WTC11 (cell line): ENCODE measurements at regions not wholly inside any gene's neighbourhood (a gene's known extent, or its start where the extent isn't known, plus 50 kb on each side); places are given as distances from the start of the nearest gene placed in this dataset.

Source experiments
- ATAC-seq: fragments of 200-7000 bp; cut with Tn5 transposase; 2 replicates; pipeline ENCODE4 v1.10.0; 2021; ENCODE audit warnings: mild to moderate bottlenecking, moderate library complexity
- CTCF ChIA-PET: fragments of 300-600 bp; sonication (Branson Sonifier 250); formaldehyde crosslinking; loops from one replicate; lab custom pipeline; 2021; ENCODE audit warnings: antibody characterized with exemption; lab: Charles Lee
- POLR2A ChIA-PET: fragments of 350-600 bp; sonication (Branson Sonifier 250); formaldehyde crosslinking; loops from one replicate; lab custom pipeline; 2021; ENCODE audit warnings: antibody characterized with exemption; lab: Charles Lee
- DNase-seq: peaks from one replicate; pipeline ENCODE4 v3.0.0; 2021; ENCODE audit warnings: low spot score
- H3K27ac Mint-ChIP-seq: 2 replicates; pipeline ENCODE4 v1.8.0; 2021; ENCODE audit warnings: mixed read lengths
- H3K27me3 Mint-ChIP-seq: 2 replicates; pipeline ENCODE4 v1.8.0; 2021; ENCODE audit warnings: low read depth, mild to moderate bottlenecking, moderate library complexity, mixed read lengths
- H3K36me3 Mint-ChIP-seq: 2 replicates; pipeline ENCODE4 v1.8.0; 2021; ENCODE audit warnings: mixed read lengths
- H3K4me1 Mint-ChIP-seq: 2 replicates; pipeline ENCODE4 v1.8.0; 2022; ENCODE audit warnings: mixed read lengths
- H3K4me3 Mint-ChIP-seq: 2 replicates; pipeline ENCODE4 v1.8.0; 2021; ENCODE audit warnings: mild to moderate bottlenecking, moderate library complexity, mixed read lengths
- H3K9me3 Mint-ChIP-seq: 2 replicates; pipeline ENCODE4 v1.8.0; 2021; ENCODE audit warnings: mixed read lengths
- CBFB ChIP-seq: sonication (generic); formaldehyde crosslinking; IDR thresholded peaks from 2 replicates; pipeline ENCODE4 v1.8.1; 2022; ENCODE audit warnings: mild to moderate bottlenecking, low read depth, missing genetic modification reagents
- ZNF121 ChIP-seq: sonication (generic); formaldehyde crosslinking; IDR thresholded peaks from 2 replicates; pipeline ENCODE4 v1.8.0; 2023; ENCODE audit warnings: missing genetic modification reagents
- ZNF317 ChIP-seq: sonication (generic); formaldehyde crosslinking; IDR thresholded peaks from 2 replicates; pipeline ENCODE4 v1.8.1; 2023; ENCODE audit warnings: low read depth, mild to moderate bottlenecking, moderate library complexity, missing genetic modification reagents, borderline replicate concordance
- ZNF396 ChIP-seq: fragments of 250-450 bp; sonication (Bioruptor Pico); IDR thresholded peaks from 2 replicates; pipeline ENCODE4 v1.8.0; 2021; ENCODE audit warnings: mild to moderate bottlenecking, moderate library complexity, borderline replicate concordance
- TF ChIP-seq, protein P1 (sequence below): sonication (generic); formaldehyde crosslinking; IDR thresholded peaks from 2 replicates; pipeline ENCODE4 v1.8.0; 2023; ENCODE audit warnings: mild to moderate bottlenecking, missing genetic modification reagents
- TF ChIP-seq, protein P2 (sequence below): sonication (generic); formaldehyde crosslinking; IDR thresholded peaks from 2 replicates; pipeline ENCODE4 v1.8.1; 2023; ENCODE audit warnings: mild to moderate bottlenecking, missing genetic modification reagents, borderline replicate concordance
- TF ChIP-seq, protein P3 (sequence below): sonication (generic); formaldehyde crosslinking; IDR thresholded peaks from 2 replicates; pipeline ENCODE4 v1.8.1; 2022; ENCODE audit warnings: mild to moderate bottlenecking, moderate library complexity, missing genetic modification reagents
- TF ChIP-seq, protein P4 (sequence below): sonication (generic); formaldehyde crosslinking; IDR thresholded peaks from 2 replicates; pipeline ENCODE4 v1.8.0; 2022; ENCODE audit warnings: missing genetic modification reagents
- TF ChIP-seq, protein P5 (sequence below): sonication (generic); formaldehyde crosslinking; IDR thresholded peaks from 2 replicates; pipeline ENCODE4 v1.8.1; 2023; ENCODE audit warnings: mild to moderate bottlenecking, missing genetic modification reagents, moderate library complexity
- TF ChIP-seq, protein P6 (sequence below): fragments of 250-450 bp; sonication (Bioruptor Pico); IDR thresholded peaks from 2 replicates; pipeline ENCODE4 v2.1.2; 2022; ENCODE audit warnings: mild to moderate bottlenecking, moderate library complexity
- TF ChIP-seq, protein P7 (sequence below): fragments of 250-450 bp; sonication (Bioruptor Pico); IDR thresholded peaks from 2 replicates; pipeline ENCODE4 v1.9.0; 2021; ENCODE audit warnings: mild to moderate bottlenecking, borderline replicate concordance
- TF ChIP-seq, protein P8 (sequence below): sonication (generic); formaldehyde crosslinking; IDR thresholded peaks from 2 replicates; pipeline ENCODE4 v1.8.1; 2023; ENCODE audit warnings: mild to moderate bottlenecking, missing genetic modification reagents
- TF ChIP-seq, protein P9 (sequence below): sonication (generic); formaldehyde crosslinking; IDR thresholded peaks from 2 replicates; pipeline ENCODE4 v1.8.0; 2022; ENCODE audit warnings: mild to moderate bottlenecking, missing genetic modification reagents

DNA sequence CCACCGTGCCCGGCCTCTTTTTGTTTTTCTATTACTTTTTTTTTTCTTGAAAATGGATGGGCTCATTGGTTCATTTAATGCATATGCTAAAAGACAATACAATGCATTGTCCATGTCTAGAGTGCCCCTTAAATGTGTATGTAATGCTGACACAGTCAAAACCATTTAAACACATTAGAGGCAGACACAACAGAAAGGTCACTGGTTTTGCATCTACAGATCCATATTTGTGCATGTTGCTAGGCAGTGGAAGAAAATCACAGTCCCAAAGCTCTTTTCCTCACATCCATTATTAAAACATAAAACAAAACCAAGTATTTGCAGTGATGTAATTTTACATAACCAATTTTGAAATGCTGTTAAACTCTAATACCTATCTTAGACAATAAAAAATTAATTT, 389.0 kb downstream of the TAF11L14 start (continued):
- TF ChIP-seq, protein P1, sequence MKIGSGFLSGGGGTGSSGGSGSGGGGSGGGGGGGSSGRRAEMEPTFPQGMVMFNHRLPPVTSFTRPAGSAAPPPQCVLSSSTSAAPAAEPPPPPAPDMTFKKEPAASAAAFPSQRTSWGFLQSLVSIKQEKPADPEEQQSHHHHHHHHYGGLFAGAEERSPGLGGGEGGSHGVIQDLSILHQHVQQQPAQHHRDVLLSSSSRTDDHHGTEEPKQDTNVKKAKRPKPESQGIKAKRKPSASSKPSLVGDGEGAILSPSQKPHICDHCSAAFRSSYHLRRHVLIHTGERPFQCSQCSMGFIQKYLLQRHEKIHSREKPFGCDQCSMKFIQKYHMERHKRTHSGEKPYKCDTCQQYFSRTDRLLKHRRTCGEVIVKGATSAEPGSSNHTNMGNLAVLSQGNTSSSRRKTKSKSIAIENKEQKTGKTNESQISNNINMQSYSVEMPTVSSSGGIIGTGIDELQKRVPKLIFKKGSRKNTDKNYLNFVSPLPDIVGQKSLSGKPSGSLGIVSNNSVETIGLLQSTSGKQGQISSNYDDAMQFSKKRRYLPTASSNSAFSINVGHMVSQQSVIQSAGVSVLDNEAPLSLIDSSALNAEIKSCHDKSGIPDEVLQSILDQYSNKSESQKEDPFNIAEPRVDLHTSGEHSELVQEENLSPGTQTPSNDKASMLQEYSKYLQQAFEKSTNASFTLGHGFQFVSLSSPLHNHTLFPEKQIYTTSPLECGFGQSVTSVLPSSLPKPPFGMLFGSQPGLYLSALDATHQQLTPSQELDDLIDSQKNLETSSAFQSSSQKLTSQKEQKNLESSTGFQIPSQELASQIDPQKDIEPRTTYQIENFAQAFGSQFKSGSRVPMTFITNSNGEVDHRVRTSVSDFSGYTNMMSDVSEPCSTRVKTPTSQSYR: no peak
- TF ChIP-seq, protein P2, sequence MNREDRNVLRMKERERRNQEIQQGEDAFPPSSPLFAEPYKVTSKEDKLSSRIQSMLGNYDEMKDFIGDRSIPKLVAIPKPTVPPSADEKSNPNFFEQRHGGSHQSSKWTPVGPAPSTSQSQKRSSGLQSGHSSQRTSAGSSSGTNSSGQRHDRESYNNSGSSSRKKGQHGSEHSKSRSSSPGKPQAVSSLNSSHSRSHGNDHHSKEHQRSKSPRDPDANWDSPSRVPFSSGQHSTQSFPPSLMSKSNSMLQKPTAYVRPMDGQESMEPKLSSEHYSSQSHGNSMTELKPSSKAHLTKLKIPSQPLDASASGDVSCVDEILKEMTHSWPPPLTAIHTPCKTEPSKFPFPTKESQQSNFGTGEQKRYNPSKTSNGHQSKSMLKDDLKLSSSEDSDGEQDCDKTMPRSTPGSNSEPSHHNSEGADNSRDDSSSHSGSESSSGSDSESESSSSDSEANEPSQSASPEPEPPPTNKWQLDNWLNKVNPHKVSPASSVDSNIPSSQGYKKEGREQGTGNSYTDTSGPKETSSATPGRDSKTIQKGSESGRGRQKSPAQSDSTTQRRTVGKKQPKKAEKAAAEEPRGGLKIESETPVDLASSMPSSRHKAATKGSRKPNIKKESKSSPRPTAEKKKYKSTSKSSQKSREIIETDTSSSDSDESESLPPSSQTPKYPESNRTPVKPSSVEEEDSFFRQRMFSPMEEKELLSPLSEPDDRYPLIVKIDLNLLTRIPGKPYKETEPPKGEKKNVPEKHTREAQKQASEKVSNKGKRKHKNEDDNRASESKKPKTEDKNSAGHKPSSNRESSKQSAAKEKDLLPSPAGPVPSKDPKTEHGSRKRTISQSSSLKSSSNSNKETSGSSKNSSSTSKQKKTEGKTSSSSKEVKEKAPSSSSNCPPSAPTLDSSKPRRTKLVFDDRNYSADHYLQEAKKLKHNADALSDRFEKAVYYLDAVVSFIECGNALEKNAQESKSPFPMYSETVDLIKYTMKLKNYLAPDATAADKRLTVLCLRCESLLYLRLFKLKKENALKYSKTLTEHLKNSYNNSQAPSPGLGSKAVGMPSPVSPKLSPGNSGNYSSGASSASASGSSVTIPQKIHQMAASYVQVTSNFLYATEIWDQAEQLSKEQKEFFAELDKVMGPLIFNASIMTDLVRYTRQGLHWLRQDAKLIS: no peak
- TF ChIP-seq, protein P3, sequence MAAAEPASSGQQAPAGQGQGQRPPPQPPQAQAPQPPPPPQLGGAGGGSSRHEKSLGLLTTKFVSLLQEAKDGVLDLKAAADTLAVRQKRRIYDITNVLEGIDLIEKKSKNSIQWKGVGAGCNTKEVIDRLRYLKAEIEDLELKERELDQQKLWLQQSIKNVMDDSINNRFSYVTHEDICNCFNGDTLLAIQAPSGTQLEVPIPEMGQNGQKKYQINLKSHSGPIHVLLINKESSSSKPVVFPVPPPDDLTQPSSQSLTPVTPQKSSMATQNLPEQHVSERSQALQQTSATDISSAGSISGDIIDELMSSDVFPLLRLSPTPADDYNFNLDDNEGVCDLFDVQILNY: no peak
- TF ChIP-seq, protein P4, sequence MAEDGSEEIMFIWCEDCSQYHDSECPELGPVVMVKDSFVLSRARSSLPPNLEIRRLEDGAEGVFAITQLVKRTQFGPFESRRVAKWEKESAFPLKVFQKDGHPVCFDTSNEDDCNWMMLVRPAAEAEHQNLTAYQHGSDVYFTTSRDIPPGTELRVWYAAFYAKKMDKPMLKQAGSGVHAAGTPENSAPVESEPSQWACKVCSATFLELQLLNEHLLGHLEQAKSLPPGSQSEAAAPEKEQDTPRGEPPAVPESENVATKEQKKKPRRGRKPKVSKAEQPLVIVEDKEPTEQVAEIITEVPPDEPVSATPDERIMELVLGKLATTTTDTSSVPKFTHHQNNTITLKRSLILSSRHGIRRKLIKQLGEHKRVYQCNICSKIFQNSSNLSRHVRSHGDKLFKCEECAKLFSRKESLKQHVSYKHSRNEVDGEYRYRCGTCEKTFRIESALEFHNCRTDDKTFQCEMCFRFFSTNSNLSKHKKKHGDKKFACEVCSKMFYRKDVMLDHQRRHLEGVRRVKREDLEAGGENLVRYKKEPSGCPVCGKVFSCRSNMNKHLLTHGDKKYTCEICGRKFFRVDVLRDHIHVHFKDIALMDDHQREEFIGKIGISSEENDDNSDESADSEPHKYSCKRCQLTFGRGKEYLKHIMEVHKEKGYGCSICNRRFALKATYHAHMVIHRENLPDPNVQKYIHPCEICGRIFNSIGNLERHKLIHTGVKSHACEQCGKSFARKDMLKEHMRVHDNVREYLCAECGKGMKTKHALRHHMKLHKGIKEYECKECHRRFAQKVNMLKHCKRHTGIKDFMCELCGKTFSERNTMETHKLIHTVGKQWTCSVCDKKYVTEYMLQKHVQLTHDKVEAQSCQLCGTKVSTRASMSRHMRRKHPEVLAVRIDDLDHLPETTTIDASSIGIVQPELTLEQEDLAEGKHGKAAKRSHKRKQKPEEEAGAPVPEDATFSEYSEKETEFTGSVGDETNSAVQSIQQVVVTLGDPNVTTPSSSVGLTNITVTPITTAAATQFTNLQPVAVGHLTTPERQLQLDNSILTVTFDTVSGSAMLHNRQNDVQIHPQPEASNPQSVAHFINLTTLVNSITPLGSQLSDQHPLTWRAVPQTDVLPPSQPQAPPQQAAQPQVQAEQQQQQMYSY: no peak
- TF ChIP-seq, protein P5, sequence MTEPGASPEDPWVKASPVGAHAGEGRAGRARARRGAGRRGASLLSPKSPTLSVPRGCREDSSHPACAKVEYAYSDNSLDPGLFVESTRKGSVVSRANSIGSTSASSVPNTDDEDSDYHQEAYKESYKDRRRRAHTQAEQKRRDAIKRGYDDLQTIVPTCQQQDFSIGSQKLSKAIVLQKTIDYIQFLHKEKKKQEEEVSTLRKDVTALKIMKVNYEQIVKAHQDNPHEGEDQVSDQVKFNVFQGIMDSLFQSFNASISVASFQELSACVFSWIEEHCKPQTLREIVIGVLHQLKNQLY (CRISPR knock-in tag): no peak

DNA sequence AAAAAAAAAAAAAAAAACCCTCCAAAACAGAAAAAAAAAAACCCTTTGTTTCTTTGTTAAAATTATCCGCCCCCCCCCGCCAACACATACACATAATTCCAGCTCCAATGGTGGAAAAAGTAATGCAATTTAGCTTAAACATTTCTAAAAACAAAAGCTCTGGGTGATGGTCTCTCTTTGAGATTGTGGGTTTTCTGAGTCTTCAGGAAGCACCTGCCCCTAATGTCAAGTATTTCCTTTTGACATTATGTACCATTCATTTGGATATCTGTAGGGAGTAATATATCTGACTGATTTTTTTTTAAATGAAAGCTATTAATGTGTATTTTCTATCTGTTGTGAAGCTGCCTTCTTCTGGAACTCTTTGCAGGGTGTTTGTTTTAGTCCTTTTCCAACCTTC, 389.7 kb downstream of the TAF11L14 start:
- Mint-ChIP-seq H3K27me3 (no peaks in the 10 kb centered on the region), H3K9me3 (peaks cover 5% of the 10 kb centered on the region), H3K4me1 (no peaks in the 10 kb centered on the region), H3K27ac (no peak overlapping the region), H3K36me3 (no peaks in the 10 kb centered on the region), H3K4me3 (no peak overlapping the region)
- no peak for DNase-seq
- ChIA-PET POLR2A (no interaction called here), CTCF (interaction anchor here (1.2 kb wide), 1 partner anchor 807 kb away, joined by 4 read pairs; no protein-coding TSS in a partner anchor)
- no peak for ATAC-seq
- TF ChIP-seq, protein P6, sequence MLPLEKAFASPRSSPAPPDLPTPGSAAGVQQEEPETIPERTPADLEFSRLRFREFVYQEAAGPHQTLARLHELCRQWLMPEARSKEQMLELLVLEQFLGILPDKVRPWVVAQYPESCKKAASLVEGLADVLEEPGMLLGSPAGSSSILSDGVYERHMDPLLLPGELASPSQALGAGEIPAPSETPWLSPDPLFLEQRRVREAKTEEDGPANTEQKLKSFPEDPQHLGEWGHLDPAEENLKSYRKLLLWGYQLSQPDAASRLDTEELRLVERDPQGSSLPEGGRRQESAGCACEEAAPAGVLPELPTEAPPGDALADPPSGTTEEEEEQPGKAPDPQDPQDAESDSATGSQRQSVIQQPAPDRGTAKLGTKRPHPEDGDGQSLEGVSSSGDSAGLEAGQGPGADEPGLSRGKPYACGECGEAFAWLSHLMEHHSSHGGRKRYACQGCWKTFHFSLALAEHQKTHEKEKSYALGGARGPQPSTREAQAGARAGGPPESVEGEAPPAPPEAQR (CRISPR knock-in tag): no peak
- no peak for TF ChIP-seq ZNF396 (CRISPR knock-in tag)
- TF ChIP-seq, protein P7, sequence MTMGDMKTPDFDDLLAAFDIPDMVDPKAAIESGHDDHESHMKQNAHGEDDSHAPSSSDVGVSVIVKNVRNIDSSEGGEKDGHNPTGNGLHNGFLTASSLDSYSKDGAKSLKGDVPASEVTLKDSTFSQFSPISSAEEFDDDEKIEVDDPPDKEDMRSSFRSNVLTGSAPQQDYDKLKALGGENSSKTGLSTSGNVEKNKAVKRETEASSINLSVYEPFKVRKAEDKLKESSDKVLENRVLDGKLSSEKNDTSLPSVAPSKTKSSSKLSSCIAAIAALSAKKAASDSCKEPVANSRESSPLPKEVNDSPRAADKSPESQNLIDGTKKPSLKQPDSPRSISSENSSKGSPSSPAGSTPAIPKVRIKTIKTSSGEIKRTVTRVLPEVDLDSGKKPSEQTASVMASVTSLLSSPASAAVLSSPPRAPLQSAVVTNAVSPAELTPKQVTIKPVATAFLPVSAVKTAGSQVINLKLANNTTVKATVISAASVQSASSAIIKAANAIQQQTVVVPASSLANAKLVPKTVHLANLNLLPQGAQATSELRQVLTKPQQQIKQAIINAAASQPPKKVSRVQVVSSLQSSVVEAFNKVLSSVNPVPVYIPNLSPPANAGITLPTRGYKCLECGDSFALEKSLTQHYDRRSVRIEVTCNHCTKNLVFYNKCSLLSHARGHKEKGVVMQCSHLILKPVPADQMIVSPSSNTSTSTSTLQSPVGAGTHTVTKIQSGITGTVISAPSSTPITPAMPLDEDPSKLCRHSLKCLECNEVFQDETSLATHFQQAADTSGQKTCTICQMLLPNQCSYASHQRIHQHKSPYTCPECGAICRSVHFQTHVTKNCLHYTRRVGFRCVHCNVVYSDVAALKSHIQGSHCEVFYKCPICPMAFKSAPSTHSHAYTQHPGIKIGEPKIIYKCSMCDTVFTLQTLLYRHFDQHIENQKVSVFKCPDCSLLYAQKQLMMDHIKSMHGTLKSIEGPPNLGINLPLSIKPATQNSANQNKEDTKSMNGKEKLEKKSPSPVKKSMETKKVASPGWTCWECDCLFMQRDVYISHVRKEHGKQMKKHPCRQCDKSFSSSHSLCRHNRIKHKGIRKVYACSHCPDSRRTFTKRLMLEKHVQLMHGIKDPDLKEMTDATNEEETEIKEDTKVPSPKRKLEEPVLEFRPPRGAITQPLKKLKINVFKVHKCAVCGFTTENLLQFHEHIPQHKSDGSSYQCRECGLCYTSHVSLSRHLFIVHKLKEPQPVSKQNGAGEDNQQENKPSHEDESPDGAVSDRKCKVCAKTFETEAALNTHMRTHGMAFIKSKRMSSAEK (CRISPR knock-in tag): no peak
- TF ChIP-seq ZNF121 (CRISPR knock-in tag): no peak
- no peak for TF ChIP-seq ZNF317 (CRISPR knock-in tag)
- no peak for TF ChIP-seq CBFB (CRISPR knock-in tag)
- TF ChIP-seq, protein P8, sequence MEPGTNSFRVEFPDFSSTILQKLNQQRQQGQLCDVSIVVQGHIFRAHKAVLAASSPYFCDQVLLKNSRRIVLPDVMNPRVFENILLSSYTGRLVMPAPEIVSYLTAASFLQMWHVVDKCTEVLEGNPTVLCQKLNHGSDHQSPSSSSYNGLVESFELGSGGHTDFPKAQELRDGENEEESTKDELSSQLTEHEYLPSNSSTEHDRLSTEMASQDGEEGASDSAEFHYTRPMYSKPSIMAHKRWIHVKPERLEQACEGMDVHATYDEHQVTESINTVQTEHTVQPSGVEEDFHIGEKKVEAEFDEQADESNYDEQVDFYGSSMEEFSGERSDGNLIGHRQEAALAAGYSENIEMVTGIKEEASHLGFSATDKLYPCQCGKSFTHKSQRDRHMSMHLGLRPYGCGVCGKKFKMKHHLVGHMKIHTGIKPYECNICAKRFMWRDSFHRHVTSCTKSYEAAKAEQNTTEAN (CRISPR knock-in tag): no peak
- TF ChIP-seq, protein P9, sequence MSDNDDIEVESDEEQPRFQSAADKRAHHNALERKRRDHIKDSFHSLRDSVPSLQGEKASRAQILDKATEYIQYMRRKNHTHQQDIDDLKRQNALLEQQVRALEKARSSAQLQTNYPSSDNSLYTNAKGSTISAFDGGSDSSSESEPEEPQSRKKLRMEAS (CRISPR knock-in tag): no peak
